ENCODE measurements at regions not wholly inside any gene's neighbourhood (a gene's known extent, or its start where the extent isn't known, plus 50 kb on each side); places are given as distances from the start of the nearest gene placed in this dataset.
A peak's percentile ranks its signal among the peaks of the same experiment; 100 is the strongest.

- H3K4me1 Mint-ChIP-seq = no peaks in the 10 kb centered on the region
- Histone ChIP-seq H3K4me1 (ENCODE audit: insufficient read depth, low read length) (no peaks in the 10 kb centered on the region), H3K27ac (ENCODE audit: low read depth, low read length) (no peak overlapping the region), H3K36me3 (ENCODE audit: insufficient read depth, low read length) (no peaks in the 10 kb centered on the region), H3K9me3 (ENCODE audit: low read length) (no peaks in the 10 kb centered on the region), H3K4me3 (ENCODE audit: low read length) (no peak overlapping the region), H3K27me3 (ENCODE audit: insufficient read depth, low read length, poor library complexity, severe bottlenecking) (no peaks in the 10 kb centered on the region)
- H3K36me3 Mint-ChIP-seq = peaks cover 0 to 3% (median 0%) of the 10 kb centered on the region in 3 donors
- H3K27me3 Mint-ChIP-seq = no peaks in the 10 kb centered on the region
- ChIA-PET CTCF (no interaction called here), POLR2A (no interaction called here)
- H3K27ac Mint-ChIP-seq = no peak overlapping the region
- no peak overlapping the region for H3K4me3 Mint-ChIP-seq
- no peak for DNase-seq
- peaks cover 4 to 14% (median 4%) of the 10 kb centered on the region in 5 donors for H3K9me3 Mint-ChIP-seq
Measured at GRCh38 chr15:46293550-46293949, 658.7 kb downstream of the SQOR start.

- Histone ChIP-seq H3K36me3 (ENCODE audit: insufficient read depth, low read length) (no peaks in the 10 kb centered on the region), H3K9me3 (ENCODE audit: low read length) (no peaks in the 10 kb centered on the region), H3K4me3 (ENCODE audit: low read length) (no peak overlapping the region), H3K27ac (ENCODE audit: low read depth, low read length) (no peak overlapping the region), H3K27me3 (ENCODE audit: insufficient read depth, low read length, poor library complexity, severe bottlenecking) (no peaks in the 10 kb centered on the region), H3K4me1 (ENCODE audit: insufficient read depth, low read length) (no peaks in the 10 kb centered on the region)
- H3K4me1 Mint-ChIP-seq = no peaks in the 10 kb centered on the region
- no peak overlapping the region for H3K4me3 Mint-ChIP-seq
- POLR2A ChIA-PET = no interaction called here
- no peaks in the 10 kb centered on the region for H3K27me3 Mint-ChIP-seq
- CTCF ChIA-PET = no interaction called here
- H3K9me3 Mint-ChIP-seq = peaks cover 0 to 9% (median 6%) of the 10 kb centered on the region in 5 donors
- peak overlapping the region in 1 of 8 donors; percentile 93 for H3K27ac Mint-ChIP-seq
- peaks cover 0 to 3% (median 0%) of the 10 kb centered on the region in 3 donors for H3K36me3 Mint-ChIP-seq
- no peak for DNase-seq
Measured at GRCh38 chr15:46296002-46296401, 661.2 kb downstream of the SQOR start.

- POLR2A ChIA-PET = no interaction called here
- no peak overlapping the region for H3K4me3 Mint-ChIP-seq
- Histone ChIP-seq H3K27me3 (ENCODE audit: insufficient read depth, low read length, poor library complexity, severe bottlenecking) (no peaks in the 10 kb centered on the region), H3K4me3 (ENCODE audit: low read length) (no peak overlapping the region), H3K27ac (ENCODE audit: low read depth, low read length) (no peak overlapping the region), H3K36me3 (ENCODE audit: insufficient read depth, low read length) (no peaks in the 10 kb centered on the region), H3K9me3 (ENCODE audit: low read length) (no peaks in the 10 kb centered on the region), H3K4me1 (ENCODE audit: insufficient read depth, low read length) (no peaks in the 10 kb centered on the region)
- peaks cover 0 to 8% (median 6%) of the 10 kb centered on the region in 5 donors for H3K9me3 Mint-ChIP-seq
- no peaks in the 10 kb centered on the region for H3K4me1 Mint-ChIP-seq
- CTCF ChIA-PET = no interaction called here
- no peak for DNase-seq
- H3K27me3 Mint-ChIP-seq = no peaks in the 10 kb centered on the region
- no peak overlapping the region for H3K27ac Mint-ChIP-seq
- peaks cover 0 to 3% (median 0%) of the 10 kb centered on the region in 3 donors for H3K36me3 Mint-ChIP-seq
Measured at GRCh38 chr15:46296797-46297196, 662.0 kb downstream of the SQOR start.

DNA sequence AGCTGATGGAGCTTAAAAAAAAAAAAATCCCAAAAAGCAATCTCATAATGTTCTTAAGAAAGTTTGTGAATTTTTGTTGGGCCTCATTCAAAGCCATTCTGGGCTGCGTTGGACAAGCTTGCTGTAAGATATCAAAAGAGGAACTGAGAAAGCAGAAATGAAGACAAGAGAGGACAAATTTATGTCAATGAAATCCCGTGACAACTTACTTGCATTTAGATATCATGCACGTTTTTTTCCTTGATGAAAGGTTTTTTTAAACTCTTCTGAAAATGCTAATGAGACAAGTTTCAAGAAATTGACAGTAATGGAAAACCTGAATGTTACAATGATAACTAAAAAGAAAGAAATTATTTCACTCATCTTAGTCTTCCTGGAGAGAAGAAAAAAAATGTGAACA lies 662.9 kb downstream of the SQOR start:
- ChIA-PET CTCF (no interaction called here), POLR2A (no interaction called here)
- Mint-ChIP-seq H3K4me3 (no peak overlapping the region), H3K27me3 (no peaks in the 10 kb centered on the region), H3K27ac (no peak overlapping the region), H3K36me3 (peaks cover 0 to 3% (median 0%) of the 10 kb centered on the region in 3 donors), H3K4me1 (no peaks in the 10 kb centered on the region), H3K9me3 (peaks cover 0 to 8% (median 6%) of the 10 kb centered on the region in 5 donors)
- no peak for DNase-seq
- Histone ChIP-seq H3K36me3 (ENCODE audit: insufficient read depth, low read length) (no peaks in the 10 kb centered on the region), H3K27me3 (ENCODE audit: insufficient read depth, low read length, poor library complexity, severe bottlenecking) (no peaks in the 10 kb centered on the region), H3K27ac (ENCODE audit: low read depth, low read length) (no peak overlapping the region), H3K9me3 (ENCODE audit: low read length) (no peaks in the 10 kb centered on the region), H3K4me1 (ENCODE audit: insufficient read depth, low read length) (no peaks in the 10 kb centered on the region), H3K4me3 (ENCODE audit: low read length) (no peak overlapping the region)

DNA sequence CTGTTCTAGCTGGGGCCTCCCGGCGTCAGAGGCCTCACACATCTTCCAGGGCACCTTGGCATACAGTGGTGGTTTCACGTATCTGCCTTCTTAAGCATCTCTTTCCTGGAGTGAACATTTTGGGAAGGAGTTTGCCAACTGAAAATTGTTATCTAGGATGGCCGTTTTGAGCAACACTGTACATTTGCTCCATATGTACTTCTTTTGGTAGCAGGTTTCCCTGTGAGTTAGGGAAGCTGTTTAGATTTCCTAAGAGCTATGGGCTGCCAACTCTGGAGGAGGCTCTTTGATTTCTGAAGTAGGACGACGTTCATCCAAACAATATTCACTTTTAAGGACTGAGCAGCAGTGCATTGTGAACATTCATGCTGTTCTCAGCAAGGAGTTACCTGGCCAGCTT lies 665.9 kb downstream of the SQOR start:
- H3K36me3 Mint-ChIP-seq = no peaks in the 10 kb centered on the region
- H3K9me3 ChIP-seq (ENCODE audit: low read length) = no peaks in the 10 kb centered on the region
- DNase-seq = no peak
- POLR2A ChIA-PET = no interaction called here
- no peaks in the 10 kb centered on the region for H3K4me1 ChIP-seq (ENCODE audit: insufficient read depth, low read length)
- no peaks in the 10 kb centered on the region for H3K27me3 ChIP-seq (ENCODE audit: insufficient read depth, low read length, poor library complexity, severe bottlenecking)
- no peak overlapping the region for H3K4me3 Mint-ChIP-seq
- CTCF ChIA-PET = no interaction called here
- H3K9me3 Mint-ChIP-seq = peaks cover 0 to 8% (median 2%) of the 10 kb centered on the region in 5 donors
- no peak overlapping the region for H3K4me3 ChIP-seq (ENCODE audit: low read length)
- H3K36me3 ChIP-seq (ENCODE audit: insufficient read depth, low read length) = no peaks in the 10 kb centered on the region
- no peak overlapping the region for H3K27ac ChIP-seq (ENCODE audit: low read depth, low read length)
- no peaks in the 10 kb centered on the region for H3K4me1 Mint-ChIP-seq
- peaks cover 0 to 2% of the 10 kb centered on the region in 2 donors for H3K27me3 Mint-ChIP-seq
- H3K27ac Mint-ChIP-seq = no peak overlapping the region

DNA sequence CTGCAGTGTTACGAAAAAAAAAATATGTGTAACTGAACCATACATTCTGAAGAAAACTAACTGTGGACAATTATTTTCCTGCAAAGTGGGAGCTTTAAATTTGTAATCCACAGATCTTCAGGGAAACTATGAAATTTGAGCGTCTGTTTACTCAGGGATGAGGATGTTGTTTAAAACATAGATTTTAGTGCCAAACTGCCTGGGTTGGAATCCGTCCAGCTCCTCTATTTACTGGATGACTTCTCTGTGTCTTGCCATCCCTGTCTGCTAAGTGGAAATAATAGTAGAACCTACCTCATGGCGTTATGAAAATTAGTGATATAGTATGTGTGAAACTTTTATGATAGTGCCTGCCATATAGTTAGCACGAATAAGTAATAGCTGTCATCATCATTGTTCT lies 666.5 kb downstream of the SQOR start:
- no peaks in the 10 kb centered on the region for H3K27me3 ChIP-seq (ENCODE audit: insufficient read depth, low read length, poor library complexity, severe bottlenecking)
- no peaks in the 10 kb centered on the region for H3K36me3 ChIP-seq (ENCODE audit: insufficient read depth, low read length)
- H3K27ac ChIP-seq (ENCODE audit: low read depth, low read length) = no peak overlapping the region
- H3K9me3 Mint-ChIP-seq = peaks cover 0 to 8% (median 2%) of the 10 kb centered on the region in 5 donors
- H3K9me3 ChIP-seq (ENCODE audit: low read length) = no peaks in the 10 kb centered on the region
- DNase-seq = no peak
- H3K4me3 Mint-ChIP-seq = no peak overlapping the region
- ChIA-PET POLR2A (no interaction called here), CTCF (no interaction called here)
- no peaks in the 10 kb centered on the region for H3K4me1 Mint-ChIP-seq
- H3K27me3 Mint-ChIP-seq = peaks cover 0 to 2% of the 10 kb centered on the region in 2 donors
- no peaks in the 10 kb centered on the region for H3K36me3 Mint-ChIP-seq
- H3K27ac Mint-ChIP-seq = no peak overlapping the region
- no peak overlapping the region for H3K4me3 ChIP-seq (ENCODE audit: low read length)
- H3K4me1 ChIP-seq (ENCODE audit: insufficient read depth, low read length) = no peaks in the 10 kb centered on the region

- Mint-ChIP-seq H3K36me3 (no peaks in the 10 kb centered on the region), H3K27me3 (peaks cover 0 to 2% of the 10 kb centered on the region in 2 donors), H3K27ac (no peak overlapping the region), H3K9me3 (peaks cover 0 to 8% (median 2%) of the 10 kb centered on the region in 5 donors), H3K4me3 (no peak overlapping the region), H3K4me1 (no peaks in the 10 kb centered on the region)
- CTCF ChIA-PET = no interaction called here
- no peak overlapping the region for H3K27ac ChIP-seq (ENCODE audit: low read depth, low read length)
- no peaks in the 10 kb centered on the region for H3K9me3 ChIP-seq (ENCODE audit: low read length)
- H3K36me3 ChIP-seq (ENCODE audit: insufficient read depth, low read length) = no peaks in the 10 kb centered on the region
- H3K4me3 ChIP-seq (ENCODE audit: low read length) = no peak overlapping the region
- DNase-seq = no peak
- POLR2A ChIA-PET = no interaction called here
- no peaks in the 10 kb centered on the region for H3K27me3 ChIP-seq (ENCODE audit: insufficient read depth, low read length, poor library complexity, severe bottlenecking)
- H3K4me1 ChIP-seq (ENCODE audit: insufficient read depth, low read length) = no peaks in the 10 kb centered on the region
Measured at GRCh38 chr15:46301826-46302225, 667.0 kb downstream of the SQOR start.

DNA sequence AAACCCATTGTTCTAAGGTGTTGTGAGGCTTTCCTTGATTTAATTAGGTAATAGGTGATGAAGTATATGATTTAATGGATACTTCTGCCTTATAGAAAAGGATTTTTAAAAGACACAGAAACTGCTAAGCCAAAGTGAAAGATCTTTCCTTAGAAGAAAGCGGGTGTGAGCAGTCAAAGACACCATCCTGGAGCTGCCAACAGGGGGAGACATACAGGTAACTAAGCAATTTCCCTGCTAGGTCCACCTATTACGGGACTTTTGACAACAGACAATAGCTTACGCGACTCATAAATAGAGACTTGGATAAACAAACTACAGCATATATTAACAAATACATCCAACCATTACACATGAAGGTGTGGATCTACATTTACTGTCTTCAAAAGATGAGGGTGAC lies 669.5 kb downstream of the SQOR start:
- DNase-seq = no peak
- H3K4me1 Mint-ChIP-seq = no peaks in the 10 kb centered on the region
- ChIA-PET CTCF (interaction anchor here (1.6 kb wide), 1 partner anchor 13 kb away, joined by 3 read pairs; no protein-coding TSS in a partner anchor), POLR2A (no interaction called here)
- Histone ChIP-seq H3K27ac (ENCODE audit: low read depth, low read length) (no peak overlapping the region), H3K36me3 (ENCODE audit: insufficient read depth, low read length) (no peaks in the 10 kb centered on the region), H3K4me3 (ENCODE audit: low read length) (no peak overlapping the region), H3K9me3 (ENCODE audit: low read length) (no peaks in the 10 kb centered on the region), H3K4me1 (ENCODE audit: insufficient read depth, low read length) (no peaks in the 10 kb centered on the region), H3K27me3 (ENCODE audit: insufficient read depth, low read length, poor library complexity, severe bottlenecking) (no peaks in the 10 kb centered on the region)
- no peak overlapping the region for H3K4me3 Mint-ChIP-seq
- H3K27me3 Mint-ChIP-seq = peaks cover 0 to 2% of the 10 kb centered on the region in 2 donors
- H3K27ac Mint-ChIP-seq = no peak overlapping the region
- no peaks in the 10 kb centered on the region for H3K36me3 Mint-ChIP-seq
- no peaks in the 10 kb centered on the region for H3K9me3 Mint-ChIP-seq

DNA sequence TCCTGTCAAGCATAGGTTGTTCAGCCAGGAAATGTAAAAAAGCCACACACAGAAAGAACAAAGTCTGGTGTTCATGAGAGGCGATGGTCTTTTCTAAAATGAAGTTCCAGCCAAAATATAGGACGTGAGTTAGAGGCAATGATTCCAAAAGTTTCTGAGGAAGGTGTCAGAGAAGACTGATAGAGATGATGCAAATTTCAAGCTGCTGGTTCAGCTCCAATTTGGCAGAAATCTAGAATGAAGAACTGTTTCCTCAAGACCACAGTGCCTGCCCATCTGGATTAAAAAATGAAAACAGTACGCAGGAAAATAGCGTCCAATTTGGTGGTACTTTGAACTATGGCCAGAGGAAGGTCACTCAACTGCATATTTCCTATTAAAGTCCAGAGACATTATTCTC lies 672.9 kb downstream of the SQOR start:
- Histone ChIP-seq H3K36me3 (ENCODE audit: insufficient read depth, low read length) (no peaks in the 10 kb centered on the region), H3K4me3 (ENCODE audit: low read length) (no peak overlapping the region), H3K4me1 (ENCODE audit: insufficient read depth, low read length) (no peaks in the 10 kb centered on the region), H3K27ac (ENCODE audit: low read depth, low read length) (no peak overlapping the region), H3K9me3 (ENCODE audit: low read length) (no peaks in the 10 kb centered on the region), H3K27me3 (ENCODE audit: insufficient read depth, low read length, poor library complexity, severe bottlenecking) (no peaks in the 10 kb centered on the region)
- Mint-ChIP-seq H3K27ac (no peak overlapping the region), H3K27me3 (peaks cover 0 to 2% of the 10 kb centered on the region in 2 donors), H3K36me3 (no peaks in the 10 kb centered on the region), H3K4me1 (no peaks in the 10 kb centered on the region), H3K4me3 (no peak overlapping the region), H3K9me3 (no peaks in the 10 kb centered on the region)
- CTCF ChIA-PET = no interaction called here
- no peak for DNase-seq
- POLR2A ChIA-PET = no interaction called here

Data from CD8-positive, alpha-beta memory T cell (primary cell).